H1 (cell line): ENCODE measurements at regions not wholly inside any gene's neighbourhood (a gene's known extent, or its start where the extent isn't known, plus 50 kb on each side); places are given as distances from the start of the nearest gene placed in this dataset.

Experiments used
- CTCF ChIA-PET: fragments of 300-600 bp; sonication (Branson Sonifier 250); formaldehyde crosslinking; loops from one replicate; lab custom pipeline; 2021; ENCODE audit not compliant: partially characterized antibody; lab: Charles Lee
- POLR2A ChIA-PET: fragments of 300-600 bp; sonication (Branson Sonifier 250); formaldehyde crosslinking; loops from one replicate; lab custom pipeline; 2021; ENCODE audit warnings: inconsistent platforms; ENCODE audit not compliant: partially characterized antibody; lab: Charles Lee
- DNase-seq, 2 experiments: peaks; one replicate each; pipeline versions ENCODE4 v3.0.0 to v3.0.0-alpha.2; 2010 to 2022; ENCODE audit warnings: low spot score in 2 of 2, low read depth in 1 of 2, mixed read lengths in 1 of 2
- FAIRE-seq: peaks from 2 replicates; lab custom pipeline; 2011; peaks lifted over from hg19 to GRCh38; lab: Jason Lieb, UNC
- H2AFZ ChIP-seq: 2 replicates; pipeline ENCODE4 v1.8.1; 2012; ENCODE audit warnings: low read length, inconsistent platforms
- H2AK5ac ChIP-seq: 2 replicates; pipeline ENCODE4 v1.6.1; 2013; ENCODE audit warnings: low read depth, low read length
- H2BK120ac ChIP-seq: replicated peaks from 2 replicates; pipeline ENCODE3; 2013; ENCODE audit warnings: low read depth, low read length, inconsistent platforms
- H2BK12ac ChIP-seq: 2 replicates; pipeline ENCODE4 v1.6.1; 2013; ENCODE audit warnings: low read depth, low read length
- H2BK15ac ChIP-seq: 2 replicates; pipeline ENCODE4 v1.6.1; 2013; ENCODE audit warnings: low read length
- H2BK20ac ChIP-seq: 2 replicates; pipeline ENCODE4 v1.6.1; 2013; ENCODE audit warnings: low read length
- H2BK5ac ChIP-seq: 2 replicates; pipeline ENCODE4 v1.6.1; 2013; ENCODE audit warnings: low read depth, low read length
- H3K14ac ChIP-seq: 2 replicates; pipeline ENCODE4 v1.6.1; 2013; ENCODE audit warnings: inconsistent platforms; ENCODE audit not compliant: insufficient read length
- H3K18ac ChIP-seq: 2 replicates; pipeline ENCODE4 v1.6.1; 2013; ENCODE audit warnings: low read length; ENCODE audit errors: extremely low read depth
- H3K23ac ChIP-seq: 2 replicates; pipeline ENCODE4 v1.6.1; 2013; ENCODE audit warnings: inconsistent platforms; ENCODE audit not compliant: insufficient read length
- H3K23me2 ChIP-seq: 2 replicates; pipeline ENCODE4 v1.6.1; 2013; ENCODE audit warnings: low read depth, low read length
- H3K27ac ChIP-seq: 2 replicates; pipeline ENCODE4 v1.6.1; 2011; ENCODE audit warnings: low read depth, low read length, inconsistent platforms
- H3K27me3 ChIP-seq, 4 experiments: replicated peaks in 1 of 4; 1 replicate in 1 of 4; 2 replicates in 3 of 4; pipeline versions ENCODE4 v1.6.1 to v1.8.1; 2011 to 2013; ENCODE audit warnings: low read length in 3 of 4, mild to moderate bottlenecking in 3 of 4, inconsistent platforms in 2 of 4, mixed read lengths in 2 of 4, moderate library complexity in 1 of 4; ENCODE audit not compliant: control insufficient read depth in 3 of 4, insufficient read depth in 3 of 4; ENCODE audit errors: extremely low read depth in 1 of 4
- H3K36me3 ChIP-seq, 4 experiments: 2 replicates each; pipeline versions ENCODE4 v1.6.1 to v1.8.1; 2011 to 2013; ENCODE audit warnings: mild to moderate bottlenecking in 4 of 4, low read length in 3 of 4, moderate library complexity in 2 of 4, control low read depth in 1 of 4, inconsistent platforms in 1 of 4; ENCODE audit not compliant: insufficient read depth in 4 of 4, control insufficient read depth in 2 of 4
- H3K4ac ChIP-seq: replicated peaks from 2 replicates; pipeline ENCODE3; 2013; ENCODE audit warnings: low read length, low read depth, mixed read lengths, inconsistent platforms; ENCODE audit not compliant: insufficient read length
- H3K4me1 ChIP-seq, 4 experiments: replicated peaks in 1 of 4; 1 replicate in 1 of 4; 2 replicates in 3 of 4; pipeline versions ENCODE4 v1.6.1 to v1.8.1; 2011 to 2013; ENCODE audit warnings: low read length in 3 of 4, inconsistent platforms in 2 of 4, mixed read lengths in 1 of 4; ENCODE audit not compliant: insufficient read depth in 4 of 4, control insufficient read depth in 3 of 4
- H3K4me2 ChIP-seq, 2 experiments: 2 replicates each; pipeline versions ENCODE4 v1.6.1 to v1.8.1; 2011 to 2013; ENCODE audit warnings: low read depth in 2 of 2, low read length in 2 of 2, control low read depth in 1 of 2, inconsistent platforms in 1 of 2, mild to moderate bottlenecking in 1 of 2; ENCODE audit not compliant: insufficient read depth in 1 of 2
- H3K4me3 ChIP-seq, 4 experiments: fragments of 200-600, 300-600 bp in 1 of 4; sonication (generic), shearing (Covaris generic), sonication (Bioruptor Twin) in 1 of 4; 2 replicates each; pipeline versions ENCODE4 v1.5.1 to v1.8.1; 2011 to 2016; ENCODE audit warnings: low read length in 4 of 4, low read depth in 3 of 4, control low read depth in 2 of 4, inconsistent platforms in 2 of 4, mild to moderate bottlenecking in 2 of 4, mixed read lengths in 1 of 4, moderate library complexity in 1 of 4; ENCODE audit not compliant: insufficient read depth in 2 of 4; ENCODE audit errors: extremely low read depth in 1 of 4
- H3K56ac ChIP-seq: replicated peaks from 2 replicates; pipeline ENCODE3; 2013; ENCODE audit warnings: low read depth, mild to moderate bottlenecking, mixed read lengths, low read length, inconsistent platforms; ENCODE audit not compliant: insufficient read length
- H3K79me1 ChIP-seq: 2 replicates; pipeline ENCODE4 v1.6.1; 2013; ENCODE audit warnings: low read depth, low read length, control low read depth
- H3K79me2 ChIP-seq, 2 experiments: 2 replicates each; pipeline versions ENCODE4 v1.6.1 to v1.8.1; 2012 to 2013; ENCODE audit warnings: low read length in 2 of 2, mild to moderate bottlenecking in 2 of 2, inconsistent platforms in 1 of 2; ENCODE audit not compliant: insufficient read depth in 2 of 2, control insufficient read depth in 1 of 2
- H3K9ac ChIP-seq, 4 experiments: replicated peaks in 1 of 4; 1 replicate in 1 of 4; 2 replicates in 3 of 4; pipeline versions ENCODE4 v1.6.1 to v1.8.1; 2011 to 2013; ENCODE audit warnings: low read depth in 3 of 4, low read length in 3 of 4, control low read depth in 2 of 4, mild to moderate bottlenecking in 2 of 4, moderate library complexity in 2 of 4, inconsistent platforms in 1 of 4; ENCODE audit errors: extremely low read depth in 1 of 4
- H3K9me3 ChIP-seq, 2 experiments: 2 replicates each; pipeline versions ENCODE4 v1.6.1 to v1.8.1; 2012 to 2013; ENCODE audit warnings: mild to moderate bottlenecking in 2 of 2, moderate library complexity in 2 of 2, control low read depth in 1 of 2, inconsistent platforms in 1 of 2, low read depth in 1 of 2, low read length in 1 of 2, mixed read lengths in 1 of 2; ENCODE audit not compliant: insufficient read depth in 2 of 2
- H4K20me1 ChIP-seq, 2 experiments: replicated peaks in 1 of 2; 2 replicates each; pipeline versions ENCODE3 to v1.8.1; 2011 to 2013; ENCODE audit warnings: inconsistent platforms in 2 of 2, low read length in 2 of 2, mild to moderate bottlenecking in 1 of 2; ENCODE audit not compliant: insufficient read depth in 2 of 2, control insufficient read depth in 1 of 2
- H4K5ac ChIP-seq: 2 replicates; pipeline ENCODE4 v1.6.1; 2013; ENCODE audit warnings: low read length, low read depth, mixed read lengths, inconsistent platforms; ENCODE audit not compliant: insufficient read length
- H4K8ac ChIP-seq: 2 replicates; pipeline ENCODE4 v1.8.0; 2013; ENCODE audit warnings: mild to moderate bottlenecking, moderate library complexity, low read length, inconsistent platforms; ENCODE audit not compliant: insufficient read depth; ENCODE audit errors: extremely low read depth
- H4K91ac ChIP-seq: replicated peaks from 2 replicates; pipeline ENCODE3; 2013; ENCODE audit warnings: low read length, mixed read lengths, inconsistent platforms; ENCODE audit not compliant: insufficient read length
- BRCA1 ChIP-seq: IDR thresholded peaks from 2 replicates; pipeline ENCODE4 v1.6.1; 2012; ENCODE audit warnings: low read depth, low read length, improper control_type of control experiment
- CHD2 ChIP-seq: IDR thresholded peaks from 2 replicates; pipeline ENCODE4 v1.6.1; 2012; ENCODE audit warnings: low read length, improper control_type of control experiment
- GABPA ChIP-seq: IDR thresholded peaks from 2 replicates; pipeline ENCODE4 v1.6.1; 2011; ENCODE audit warnings: mild to moderate bottlenecking, low read length, moderate library complexity, borderline replicate concordance; ENCODE audit not compliant: insufficient read depth
- JUN ChIP-seq: IDR thresholded peaks from 2 replicates; pipeline ENCODE4 v1.6.1; 2011; ENCODE audit warnings: low read depth, mild to moderate bottlenecking, improper control_type of control experiment, low read length
- WGBS, 2 experiments: shearing (Covaris generic) in 1 of 2; methylation state at CpG; one replicate each; pipeline versions ENCODE4 v1.1.6 to v1.1.7; 2013 to 2015; ENCODE audit warnings: low lambda C conversion rate in 2 of 2, mixed read lengths in 2 of 2, inconsistent platforms in 1 of 2, low coverage in 1 of 2, missing lambda C conversion rate in 1 of 2; ENCODE audit not compliant: insufficient replicate concordance in 2 of 2, insufficient coverage in 1 of 2, insufficient read length in 1 of 2; ENCODE audit errors: extremely low coverage in 1 of 2, missing lambda C conversion rate in 1 of 2; 5-methylcytosine and 5-hydroxymethylcytosine counted together

- Histone ChIP-seq H2BK20ac (no peak overlapping the region), H2AK5ac (no peak overlapping the region), H3K79me2 (no peaks in the 10 kb centered on the region), H3K79me1 (no peaks in the 10 kb centered on the region), H3K23me2 (no peaks in the 10 kb centered on the region), H3K27ac (no peak overlapping the region), H2BK120ac (no peak overlapping the region), H4K8ac (no peak overlapping the region), H4K5ac (no peak overlapping the region), H4K91ac (no peak overlapping the region), H3K4ac (no peak overlapping the region), H2BK12ac (no peak overlapping the region), H3K4me2 (no peak overlapping the region), H3K9ac (no peak overlapping the region), H2BK5ac (no peak overlapping the region), H3K14ac (no peak overlapping the region), H3K23ac (no peak overlapping the region), H3K27me3 (no peaks in the 10 kb centered on the region), H3K18ac (no peak overlapping the region)
- CTCF ChIA-PET = interaction anchor here (0.7 to 1.3 kb wide), 5 partner anchors 15 to 22 kb away, joined by 3 to 5 read pairs (median 3); no protein-coding TSS in a partner anchor
- no peak for FAIRE-seq
- no peak for DNase-seq
- 89% methylated on average over 13 of the region's 13 CpGs; no CpG with 5 or more reads in 1 of the 2 experiments for WGBS, 2 experiments
- TF ChIP-seq CHD2 (no peak), JUN (no peak), BRCA1 (no peak), GABPA (no peak)
- TF ChIP-seq, all 59 proteins: peak for 0
- POLR2A ChIA-PET = no interaction called here
- Histone ChIP-seq H4K20me1 (no peaks in the 10 kb centered on the region), H3K4me3 (no peak overlapping the region), H3K36me3 (no peaks in the 10 kb centered on the region), H3K4me1 (no peaks in the 10 kb centered on the region; a peak in 2 of 7 replicates), H3K9me3 (no peaks in the 10 kb centered on the region), H2BK15ac (no peak overlapping the region), H3K56ac (no peak overlapping the region), H2AFZ (no peak overlapping the region)
Observed at GRCh38 chr6:210778-211374, 81.4 kb upstream of the DUSP22 start.
